Stimulated activated CD4-positive, alpha-beta T cell treated with anti-CD3 and anti-CD28 coated beads, Interleukin-1b, Interleukin-23, amount 100 ng/mL, for 1 hour (primary cell): ENCODE measurements at regions not wholly inside any gene's neighbourhood (a gene's known extent, or its start where the extent isn't known, plus 50 kb on each side); places are given as distances from the start of the nearest gene placed in this dataset.
"Not testable (repeated sequence)": the region's sequence is repeated elsewhere in the genome, so short reads cannot be mapped to it uniquely, and the experiment has no call there.

Experiments
- DNase-seq, 2 donors: peaks; one replicate each; pipeline ENCODE4 v3.0.0-alpha.2; 2020; ENCODE audit warnings: low read depth in 2 of 2

GRCh38 chr6:164379795-164380194 is 929.6 kb downstream of the C6orf118 start:
- DNase-seq = no peak

- DNase-seq = no peak
Observed at GRCh38 chr6:164378330-164378729, 931.1 kb downstream of the C6orf118 start.

GRCh38 chr6:164377348-164377918 is 932.0 kb downstream of the C6orf118 start:
- no peak for DNase-seq

- no peak for DNase-seq
Observed at GRCh38 chr6:164370773-164371172, 938.6 kb downstream of the C6orf118 start.

GRCh38 chr6:164359441-164359840 is 944.9 kb downstream of the QKI start:
- DNase-seq = no peak

- DNase-seq = no peak
Observed at GRCh38 chr6:164359036-164359435, 944.5 kb downstream of the QKI start.

- no peak for DNase-seq
Observed at GRCh38 chr6:164356814-164357213, 942.3 kb downstream of the QKI start.

- DNase-seq = no peak
Observed at GRCh38 chr6:164347455-164347854, 932.9 kb downstream of the QKI start.

GRCh38 chr6:164346631-164347030 is 932.1 kb downstream of the QKI start:
- no peak for DNase-seq

- DNase-seq = no peak
Observed at GRCh38 chr6:164345806-164346496, 931.4 kb downstream of the QKI start.

- DNase-seq = no peak
Observed at GRCh38 chr6:164345327-164345726, 930.8 kb downstream of the QKI start.

- no peak for DNase-seq
Observed at GRCh38 chr6:164344801-164345291, 930.3 kb downstream of the QKI start.

GRCh38 chr6:164339442-164339841 is 924.9 kb downstream of the QKI start:
- DNase-seq = not testable (repeated sequence)

GRCh38 chr6:164337925-164338397 is 923.4 kb downstream of the QKI start:
- DNase-seq = no peak

GRCh38 chr6:164337024-164337924 is 922.8 kb downstream of the QKI start:
- no peak for DNase-seq

- DNase-seq = no peak
Observed at GRCh38 chr6:164336455-164336854, 921.9 kb downstream of the QKI start.

- no peak for DNase-seq
Observed at GRCh38 chr6:164331026-164331425, 916.5 kb downstream of the QKI start.

GRCh38 chr6:164325168-164325567 is 910.6 kb downstream of the QKI start:
- DNase-seq = no peak

- no peak for DNase-seq
Observed at GRCh38 chr6:164322533-164322932, 908.0 kb downstream of the QKI start.

GRCh38 chr6:164321297-164321696 is 906.8 kb downstream of the QKI start:
- no peak for DNase-seq

- DNase-seq = no peak
Observed at GRCh38 chr6:164315376-164315775, 900.9 kb downstream of the QKI start.

- no peak for DNase-seq
Observed at GRCh38 chr6:164308339-164308738, 893.8 kb downstream of the QKI start.
